ENCODE measurements at regions not wholly inside any gene's neighbourhood (a gene's known extent, or its start where the extent isn't known, plus 50 kb on each side); places are given as distances from the start of the nearest gene placed in this dataset.

- TF ChIP-seq CTCF (IDR thresholded peaks at IDR 0.05), result no peak
- TF ChIP-seq EZH2 (IDR thresholded peaks at IDR 0.05), result no peak
Observed at GRCh38 chr3:5035692-5036391, 56.6 kb downstream of the BHLHE40 start.

Measured in neural progenitor cell (in vitro differentiated cells).